Panc1 (cell line): ENCODE measurements at regions not wholly inside any gene's neighbourhood (a gene's known extent, or its start where the extent isn't known, plus 50 kb on each side); places are given as distances from the start of the nearest gene placed in this dataset.

Experiments used
- ATAC-seq: fragments of 200-7000 bp; cut with Tn5 transposase; 2 replicates; pipeline ENCODE4 v1.9.1; 2020; ENCODE audit warnings: mild to moderate bottlenecking, moderate library complexity
- BruUV-seq: library from RNA; stranded (reverse); fragments of 400-500 nt; replicated peaks from 2 replicates; lab custom pipeline; 2021; lab: Mats Ljungman, UMichigan
- CTCF ChIA-PET: fragments of 300-600 bp; sonication (Branson Sonifier 250); formaldehyde crosslinking; loops from one replicate; lab custom pipeline; 2022; ENCODE audit warnings: antibody characterized with exemption; lab: Charles Lee
- POLR2A ChIA-PET: fragments of 300-600 bp; sonication (Branson Sonifier 250); formaldehyde crosslinking; loops from one replicate; lab custom pipeline; 2022; ENCODE audit warnings: antibody characterized with exemption; lab: Charles Lee
- DNase-seq: peaks from one replicate; pipeline ENCODE4 v3.0.0-alpha.2; 2010; ENCODE audit warnings: low read depth, low spot score
- H3K27ac ChIP-seq: 2 replicates; pipeline ENCODE4 v1.5.1; 2011; ENCODE audit warnings: mild to moderate bottlenecking, low read length, inconsistent platforms
- H3K27me3 ChIP-seq: fragments of 200-500 bp; sonication (Bioruptor generic); 2 replicates; pipeline ENCODE4 v1.6.0; 2014; ENCODE audit warnings: low read length, inconsistent platforms; ENCODE audit not compliant: control insufficient read depth, insufficient read depth
- H3K36me3 ChIP-seq: fragments of 200-500 bp; sonication (Bioruptor generic); 2 replicates; pipeline ENCODE4 v1.5.1; 2014; ENCODE audit warnings: inconsistent platforms, mild to moderate bottlenecking, low read length, moderate library complexity; ENCODE audit not compliant: control insufficient read depth, insufficient read depth
- H3K4me1 ChIP-seq: 2 replicates; pipeline ENCODE4 v1.5.1; 2011; ENCODE audit warnings: inconsistent platforms, mild to moderate bottlenecking, low read length, moderate library complexity; ENCODE audit not compliant: control insufficient read depth, insufficient read depth
- H3K4me3 ChIP-seq, 2 experiments: 2 replicates each; pipeline ENCODE4 v1.5.1; 2011 to 2012; ENCODE audit warnings: low read depth in 2 of 2, low read length in 2 of 2, mild to moderate bottlenecking in 2 of 2, inconsistent platforms in 1 of 2, moderate library complexity in 1 of 2
- H3K9me3 ChIP-seq: fragments of 200-500 bp; sonication (Bioruptor generic); 2 replicates; pipeline ENCODE4 v1.5.1; 2014; ENCODE audit warnings: low read depth, mild to moderate bottlenecking, inconsistent platforms, low read length, moderate library complexity; ENCODE audit not compliant: control insufficient read depth, insufficient read depth
- CTCF ChIP-seq: fragments of 450-650 bp; IDR thresholded peaks from 2 replicates; pipeline ENCODE4 v1.5.1; 2017; ENCODE audit warnings: mild to moderate bottlenecking
- POLR2AphosphoS5 ChIP-seq: IDR thresholded peaks from 2 replicates; pipeline ENCODE4 v1.6.1; 2012; ENCODE audit warnings: mild to moderate bottlenecking, low read depth, low read length, moderate library complexity
- REST ChIP-seq, 2 experiments: IDR thresholded peaks; 2 replicates each; pipeline ENCODE4 v1.6.1; 2011 to 2012; ENCODE audit warnings: low read depth in 2 of 2, control low read depth in 1 of 2, low read length in 1 of 2, mild to moderate bottlenecking in 1 of 2, moderate library complexity in 1 of 2; ENCODE audit not compliant: insufficient read depth in 1 of 2
- SIN3A ChIP-seq: IDR thresholded peaks from 2 replicates; pipeline ENCODE4 v1.6.1; 2012; ENCODE audit warnings: low read depth, mild to moderate bottlenecking, low read length, moderate library complexity, borderline replicate concordance; ENCODE audit not compliant: insufficient read depth
- TCF7L2 ChIP-seq: IDR thresholded peaks from 2 replicates; pipeline ENCODE4 v1.6.1; 2011; ENCODE audit warnings: mild to moderate bottlenecking, low read depth, low read length, inconsistent platforms
- in situ Hi-C: cut with HindIII; loops from 2 replicates; pipeline ENCODE4 v1.10.0; 2016; ENCODE audit warnings: low sequenced_read_pairs, low pct_unique_long_range_greater_than_20kb
- intact Hi-C: fragments of 100-400 bp; cut with micrococcal nuclease; formaldehyde crosslinking; loops from one replicate; pipeline ENCODE4 v1.10.0; 2022; ENCODE audit not compliant: unreplicated experiment

- POLR2A ChIA-PET: no interaction called here
Measured at GRCh38 chr5:117736698-117737097, 1162.1 kb upstream of the SEMA6A start.

GRCh38 chr5:117734056-117734455, 1159.4 kb upstream of the SEMA6A start:
- H3K4me3 ChIP-seq: no peak overlapping the region
- ChIA-PET POLR2A (no interaction called here), CTCF (no interaction called here)
- no peaks in the 10 kb centered on the region for H3K4me1 ChIP-seq
- no peak overlapping the region for H3K27ac ChIP-seq
- DNase-seq: no peak
- H3K36me3 ChIP-seq: no peaks in the 10 kb centered on the region
- no peak for TF ChIP-seq POLR2AphosphoS5
- no peak for TF ChIP-seq REST (IDR thresholded peaks at IDR 0.05; ENCODE audit: insufficient read depth in 1 of 2, low read depth in 2 of 2, low read length in 1 of 2)
- TF ChIP-seq CTCF: no peak
- no peak for TF ChIP-seq SIN3A
- TF ChIP-seq TCF7L2: no peak
- in situ Hi-C loops (no loop called here), intact Hi-C loops (no loop called here)
- BruUV-seq: no TSS peak
- H3K27me3 ChIP-seq: no peaks in the 10 kb centered on the region
- no peaks in the 10 kb centered on the region for H3K9me3 ChIP-seq
- no peak for ATAC-seq

More at GRCh38 chr5:117736698-117737097, 1162.1 kb upstream of the SEMA6A start:
- Histone ChIP-seq H3K27me3 (no peaks in the 10 kb centered on the region), H3K4me3 (no peak overlapping the region), H3K27ac (no peak overlapping the region), H3K9me3 (no peaks in the 10 kb centered on the region), H3K36me3 (no peaks in the 10 kb centered on the region), H3K4me1 (no peaks in the 10 kb centered on the region)
- TF ChIP-seq SIN3A (no peak), REST (IDR thresholded peaks at IDR 0.05; ENCODE audit: insufficient read depth in 1 of 2, low read depth in 2 of 2, low read length in 1 of 2) (no peak), POLR2AphosphoS5 (no peak)
- DNase-seq (no peak), ATAC-seq (no peak)
- no TSS peak for BruUV-seq
- CTCF ChIA-PET: no interaction called here
- in situ Hi-C loops (no loop called here), intact Hi-C loops (no loop called here)
